Mesendoderm (in vitro differentiated cells): ENCODE measurements at regions not wholly inside any gene's neighbourhood (a gene's known extent, or its start where the extent isn't known, plus 50 kb on each side); places are given as distances from the start of the nearest gene placed in this dataset.

ENCODE experiments used
- DNase-seq: peaks from one replicate; pipeline ENCODE4 v3.0.0; 2013
- H2AK5ac ChIP-seq: 2 replicates; pipeline ENCODE4 v1.6.1; 2013; ENCODE audit warnings: low read length, inconsistent platforms
- H2BK120ac ChIP-seq: 2 replicates; pipeline ENCODE4 v1.6.1; 2013; ENCODE audit warnings: low read depth, mild to moderate bottlenecking, low read length, moderate library complexity, mixed read lengths
- H2BK15ac ChIP-seq: replicated peaks from 2 replicates; pipeline ENCODE4 v1.6.1; 2013; ENCODE audit warnings: low read depth, mild to moderate bottlenecking, moderate library complexity
- H2BK5ac ChIP-seq: 2 replicates; pipeline ENCODE4 v1.6.1; 2013; ENCODE audit warnings: low read length, inconsistent platforms
- H3K18ac ChIP-seq: 2 replicates; pipeline ENCODE4 v1.6.1; 2013; ENCODE audit warnings: mild to moderate bottlenecking, low read length, mixed read lengths
- H3K23ac ChIP-seq: one replicate; pipeline ENCODE4 v1.6.1; 2013; ENCODE audit warnings: low read length
- H3K27ac ChIP-seq: 2 replicates; pipeline ENCODE4 v1.5.1; 2013; ENCODE audit warnings: low read depth, mild to moderate bottlenecking, inconsistent platforms, low read length, moderate library complexity
- H3K27me3 ChIP-seq: 2 replicates; pipeline ENCODE4 v1.6.1; 2013; ENCODE audit warnings: low read length, control low read depth, mild to moderate bottlenecking, inconsistent platforms; ENCODE audit not compliant: insufficient read depth, poor library complexity
- H3K36me3 ChIP-seq: 2 replicates; pipeline ENCODE4 v1.6.1; 2013; ENCODE audit warnings: low read length, inconsistent platforms; ENCODE audit not compliant: control insufficient read depth, insufficient read depth
- H3K4ac ChIP-seq: one replicate; pipeline ENCODE4 v1.6.1; 2013; ENCODE audit warnings: low read depth, mild to moderate bottlenecking, low read length, moderate library complexity
- H3K4me1 ChIP-seq: 2 replicates; pipeline ENCODE4 v1.6.1; 2013; ENCODE audit warnings: low read depth, low read length, inconsistent platforms; ENCODE audit not compliant: control insufficient read depth
- H3K4me2 ChIP-seq: 2 replicates; pipeline ENCODE4 v1.6.1; 2013; ENCODE audit warnings: low read length
- H3K4me3 ChIP-seq: 2 replicates; pipeline ENCODE4 v1.5.1; 2013; ENCODE audit warnings: mild to moderate bottlenecking, low read length
- H3K56ac ChIP-seq: one replicate; pipeline ENCODE4 v1.6.1; 2013; ENCODE audit warnings: low read length
- H3K79me1 ChIP-seq: 2 replicates; pipeline ENCODE4 v1.6.1; 2013; ENCODE audit warnings: low read length, inconsistent platforms
- H3K79me2 ChIP-seq: 2 replicates; pipeline ENCODE4 v1.6.1; 2013; ENCODE audit warnings: mild to moderate bottlenecking, low read length; ENCODE audit not compliant: control insufficient read depth, insufficient read depth
- H3K9ac ChIP-seq: 2 replicates; pipeline ENCODE4 v1.6.1; 2013; ENCODE audit warnings: low read length, inconsistent platforms
- H4K5ac ChIP-seq: one replicate; pipeline ENCODE4 v1.6.1; 2013; ENCODE audit warnings: low read length
- H4K8ac ChIP-seq: one replicate; pipeline ENCODE4 v1.6.1; 2013; ENCODE audit warnings: low read depth, mild to moderate bottlenecking, control low read depth, low read length, moderate library complexity
- whole genome bisulfite sequencing: extraction: QIAGEN DNeasy Blood & Tissue Kit; methylation state at CpG from one replicate; pipeline ENCODE4 v1.1.7; 2013; ENCODE audit warnings: low lambda C conversion rate, missing lambda C conversion rate; ENCODE audit not compliant: insufficient coverage; ENCODE audit errors: extremely low coverage; 5-methylcytosine and 5-hydroxymethylcytosine counted together

- Histone ChIP-seq H3K9ac (no peak overlapping the region), H3K27ac (peak overlapping the region; percentile 76), H3K4me3 (no peak overlapping the region), H3K18ac (peak overlapping the region; percentile 65), H2BK120ac (peak overlapping the region; percentile 48), H2BK15ac (no peak overlapping the region), H3K4me1 (peaks cover 14% of the 10 kb centered on the region), H3K4ac (no peak overlapping the region), H3K79me2 (no peaks in the 10 kb centered on the region), H3K79me1 (no peaks in the 10 kb centered on the region), H3K36me3 (no peaks in the 10 kb centered on the region), H4K8ac (no peak overlapping the region), H3K27me3 (no peaks in the 10 kb centered on the region), H4K5ac (no peak overlapping the region), H3K23ac (no peak overlapping the region), H2BK5ac (no peak overlapping the region), H3K56ac (no peak overlapping the region), H2AK5ac (no peak overlapping the region), H3K4me2 (no peak overlapping the region)
- no CpG with 5 or more reads among the region's 6 CpGs for WGBS
- peak; percentile 92 for DNase-seq
Observed at GRCh38 chr9:90478821-90479220, 163.8 kb downstream of the DIRAS2 start.

DNA sequence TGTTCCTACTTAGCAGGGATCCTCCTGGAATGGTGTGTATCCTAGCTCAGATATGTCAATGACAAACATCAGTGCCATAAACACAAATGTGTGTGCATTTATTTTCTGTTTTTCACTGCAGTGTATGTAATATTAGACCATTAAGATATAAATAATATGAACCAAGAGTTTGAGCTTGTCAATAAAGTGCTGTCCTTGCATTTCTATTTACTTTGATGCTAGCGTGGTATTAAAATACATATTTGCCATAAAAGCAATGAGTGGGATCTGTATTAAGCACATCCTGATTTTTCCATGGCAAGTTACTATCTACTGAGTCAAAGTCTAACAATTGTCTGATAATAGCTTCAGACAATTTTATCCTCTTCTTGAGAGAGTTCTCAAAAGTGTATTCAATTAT, 157.6 kb downstream of the DIRAS2 start:
- no peaks in the 10 kb centered on the region for H3K27me3 ChIP-seq
- no peak overlapping the region for H3K4ac ChIP-seq
- no peak overlapping the region for H3K4me2 ChIP-seq
- WGBS: no CpG with 5 or more reads among the region's 1 CpG
- no peaks in the 10 kb centered on the region for H3K4me1 ChIP-seq
- H2BK15ac ChIP-seq: no peak overlapping the region
- no peak overlapping the region for H3K27ac ChIP-seq
- no peak overlapping the region for H2BK120ac ChIP-seq
- no peak overlapping the region for H3K4me3 ChIP-seq
- no peaks in the 10 kb centered on the region for H3K79me2 ChIP-seq
- H2AK5ac ChIP-seq: no peak overlapping the region
- no peaks in the 10 kb centered on the region for H3K36me3 ChIP-seq
- no peak overlapping the region for H2BK5ac ChIP-seq
- no peak overlapping the region for H3K23ac ChIP-seq
- H4K5ac ChIP-seq: no peak overlapping the region
- no peak overlapping the region for H3K9ac ChIP-seq
- no peak overlapping the region for H3K18ac ChIP-seq
- no peak overlapping the region for H3K56ac ChIP-seq
- H4K8ac ChIP-seq: no peak overlapping the region
- no peak for DNase-seq
- no peaks in the 10 kb centered on the region for H3K79me1 ChIP-seq

- no peak for DNase-seq
- H4K5ac ChIP-seq: no peak overlapping the region
- no peak overlapping the region for H3K27ac ChIP-seq
- no peaks in the 10 kb centered on the region for H3K4me1 ChIP-seq
- H3K79me1 ChIP-seq: no peaks in the 10 kb centered on the region
- no peak overlapping the region for H3K4me2 ChIP-seq
- no peaks in the 10 kb centered on the region for H3K36me3 ChIP-seq
- no peak overlapping the region for H3K4ac ChIP-seq
- no CpG with 5 or more reads among the region's 4 CpGs for WGBS
- no peaks in the 10 kb centered on the region for H3K27me3 ChIP-seq
- no peak overlapping the region for H4K8ac ChIP-seq
- H3K23ac ChIP-seq: no peak overlapping the region
- H3K18ac ChIP-seq: no peak overlapping the region
- H2BK120ac ChIP-seq: no peak overlapping the region
- no peak overlapping the region for H3K4me3 ChIP-seq
- no peaks in the 10 kb centered on the region for H3K79me2 ChIP-seq
- no peak overlapping the region for H2AK5ac ChIP-seq
- H3K56ac ChIP-seq: no peak overlapping the region
- no peak overlapping the region for H3K9ac ChIP-seq
- H2BK5ac ChIP-seq: no peak overlapping the region
- no peak overlapping the region for H2BK15ac ChIP-seq
Observed at GRCh38 chr9:90489066-90489465, 153.6 kb downstream of the DIRAS2 start.

DNA sequence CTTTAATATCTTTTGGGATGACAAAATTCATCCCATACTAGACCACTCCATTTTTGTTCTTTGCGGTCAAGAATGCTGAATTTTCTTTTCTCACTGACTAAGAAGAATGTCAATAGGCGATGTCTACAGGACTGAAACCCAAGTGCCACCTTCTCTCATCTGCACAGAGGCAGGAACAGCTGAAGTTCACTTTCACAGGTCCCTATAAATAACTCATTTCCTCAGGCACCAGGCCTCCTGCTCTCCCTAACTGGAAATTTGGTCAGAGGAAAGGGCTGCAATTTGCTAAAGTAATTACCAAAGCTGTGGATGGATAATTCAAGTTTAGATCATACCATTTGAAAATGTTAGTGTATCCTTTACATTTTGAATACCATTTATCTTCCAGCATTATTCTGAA, 142.9 kb downstream of the DIRAS2 start:
- no peak overlapping the region for H3K4me3 ChIP-seq
- no peaks in the 10 kb centered on the region for H3K36me3 ChIP-seq
- H2BK5ac ChIP-seq: no peak overlapping the region
- no peak overlapping the region for H2AK5ac ChIP-seq
- H3K4me2 ChIP-seq: no peak overlapping the region
- H3K23ac ChIP-seq: no peak overlapping the region
- DNase-seq: no peak
- peaks cover 8% of the 10 kb centered on the region for H3K4me1 ChIP-seq
- H3K79me1 ChIP-seq: no peaks in the 10 kb centered on the region
- no peak overlapping the region for H3K56ac ChIP-seq
- no peak overlapping the region for H3K9ac ChIP-seq
- no peak overlapping the region for H4K8ac ChIP-seq
- H3K18ac ChIP-seq: no peak overlapping the region
- no peaks in the 10 kb centered on the region for H3K27me3 ChIP-seq
- H3K4ac ChIP-seq: no peak overlapping the region
- WGBS: no CpG with 5 or more reads among the region's 2 CpGs
- no peak overlapping the region for H2BK15ac ChIP-seq
- H3K79me2 ChIP-seq: no peaks in the 10 kb centered on the region
- no peak overlapping the region for H2BK120ac ChIP-seq
- H3K27ac ChIP-seq: no peak overlapping the region
- no peak overlapping the region for H4K5ac ChIP-seq

DNA sequence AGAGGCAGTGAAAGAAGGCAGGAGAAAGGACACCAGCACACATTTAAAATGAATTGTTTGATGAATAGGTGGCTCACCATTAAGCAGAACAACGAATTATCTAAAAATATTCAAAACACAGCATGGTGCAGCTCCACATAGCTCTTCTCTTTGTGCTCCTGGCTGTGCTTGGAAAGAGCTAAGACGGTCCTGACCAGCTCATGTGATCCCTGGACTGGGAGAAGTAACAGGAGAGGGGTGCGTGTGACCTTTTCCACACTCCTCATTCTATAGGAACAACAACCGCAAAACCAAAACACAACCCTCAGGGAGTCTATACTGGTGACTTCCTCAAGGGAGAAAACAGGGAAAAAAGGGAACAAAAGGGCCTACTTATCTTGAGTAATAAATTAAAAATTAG, 140.5 kb downstream of the DIRAS2 start:
- peak overlapping the region; percentile 22 for H3K56ac ChIP-seq
- H3K4me3 ChIP-seq: no peak overlapping the region
- WGBS: no CpG with 5 or more reads among the region's 4 CpGs
- no peak overlapping the region for H3K9ac ChIP-seq
- no peaks in the 10 kb centered on the region for H3K27me3 ChIP-seq
- H3K79me2 ChIP-seq: no peaks in the 10 kb centered on the region
- no peak overlapping the region for H4K5ac ChIP-seq
- no peak overlapping the region for H2BK5ac ChIP-seq
- no peak overlapping the region for H4K8ac ChIP-seq
- H2BK120ac ChIP-seq: no peak overlapping the region
- no peak overlapping the region for H2AK5ac ChIP-seq
- no peak overlapping the region for H3K4ac ChIP-seq
- H2BK15ac ChIP-seq: no peak overlapping the region
- no peak overlapping the region for H3K18ac ChIP-seq
- no peaks in the 10 kb centered on the region for H3K36me3 ChIP-seq
- H3K79me1 ChIP-seq: no peaks in the 10 kb centered on the region
- H3K4me1 ChIP-seq: peaks cover 8% of the 10 kb centered on the region
- H3K27ac ChIP-seq: no peak overlapping the region
- no peak overlapping the region for H3K4me2 ChIP-seq
- no peak overlapping the region for H3K23ac ChIP-seq
- DNase-seq: peak; percentile 40

GRCh38 chr9:90504486-90504885, 138.1 kb downstream of the DIRAS2 start:
- Histone ChIP-seq H3K18ac (no peak overlapping the region), H4K8ac (no peak overlapping the region), H3K27ac (no peak overlapping the region), H2BK15ac (no peak overlapping the region), H3K79me2 (no peaks in the 10 kb centered on the region), H3K36me3 (no peaks in the 10 kb centered on the region), H3K23ac (no peak overlapping the region), H3K4me1 (peaks cover 12% of the 10 kb centered on the region), H3K79me1 (no peaks in the 10 kb centered on the region), H3K4ac (no peak overlapping the region), H2BK5ac (no peak overlapping the region), H3K9ac (no peak overlapping the region), H4K5ac (no peak overlapping the region), H3K4me3 (no peak overlapping the region), H2AK5ac (no peak overlapping the region), H3K27me3 (no peaks in the 10 kb centered on the region), H3K4me2 (no peak overlapping the region), H3K56ac (no peak overlapping the region), H2BK120ac (no peak overlapping the region)
- no peak for DNase-seq
